MG63 (cell line): ENCODE measurements at regions not wholly inside any gene's neighbourhood (a gene's known extent, or its start where the extent isn't known, plus 50 kb on each side); places are given as distances from the start of the nearest gene placed in this dataset.

Source experiments
- DNase-seq: peaks from one replicate; pipeline ENCODE4 v3.0.0-alpha.2; 2020
- H3K27me3 ChIP-seq: fragments of 250-450 bp; sonication (Bioruptor Pico); 2 replicates; pipeline ENCODE4 v1.5.1; 2020; ENCODE audit warnings: mild to moderate bottlenecking, moderate library complexity
- H3K36me3 ChIP-seq: fragments of 250-450 bp; sonication (Bioruptor Pico); 2 replicates; pipeline ENCODE4 v1.5.1; 2020; ENCODE audit warnings: mild to moderate bottlenecking, moderate library complexity
- H3K4me3 ChIP-seq: fragments of 250-450 bp; sonication (Bioruptor Pico); 2 replicates; pipeline ENCODE4 v1.5.1; 2020; ENCODE audit warnings: mild to moderate bottlenecking, moderate library complexity
- H3K9me3 ChIP-seq: fragments of 250-450 bp; sonication (Bioruptor Pico); 2 replicates; pipeline ENCODE4 v1.5.1; 2020; ENCODE audit warnings: mild to moderate bottlenecking, moderate library complexity

- Histone ChIP-seq H3K9me3 (no peaks in the 10 kb centered on the region), H3K36me3 (no peaks in the 10 kb centered on the region), H3K27me3 (no peaks in the 10 kb centered on the region), H3K4me3 (no peak overlapping the region)
- DNase-seq, result no peak
Observed at GRCh38 chr6:102309700-102310099, 916.2 kb downstream of the GRIK2 start.

- Histone ChIP-seq H3K36me3 (no peaks in the 10 kb centered on the region), H3K27me3 (no peaks in the 10 kb centered on the region), H3K9me3 (no peaks in the 10 kb centered on the region), H3K4me3 (no peak overlapping the region)
- DNase-seq, result no peak
Observed at GRCh38 chr6:102300350-102300749, 906.8 kb downstream of the GRIK2 start.

GRCh38 chr6:102298051-102298450 is 904.5 kb downstream of the GRIK2 start:
- no peak for DNase-seq
- H3K27me3 ChIP-seq, result no peaks in the 10 kb centered on the region
- H3K4me3 ChIP-seq, result no peak overlapping the region
- H3K9me3 ChIP-seq, result no peaks in the 10 kb centered on the region
- no peaks in the 10 kb centered on the region for H3K36me3 ChIP-seq
